DLD1 (cell line): ENCODE measurements at regions not wholly inside any gene's neighbourhood (a gene's known extent, or its start where the extent isn't known, plus 50 kb on each side); places are given as distances from the start of the nearest gene placed in this dataset.

Experiments
- in situ Hi-C: cut with HindIII; loops from 2 replicates; pipeline ENCODE4 v1.10.0; 2017; ENCODE audit warnings: low sequenced_read_pairs

- in situ Hi-C loops: no loop called here
These were observed 338.5 kb downstream of the PLK2 start for GRCh38 chr5:58121391-58121790.

DNA sequence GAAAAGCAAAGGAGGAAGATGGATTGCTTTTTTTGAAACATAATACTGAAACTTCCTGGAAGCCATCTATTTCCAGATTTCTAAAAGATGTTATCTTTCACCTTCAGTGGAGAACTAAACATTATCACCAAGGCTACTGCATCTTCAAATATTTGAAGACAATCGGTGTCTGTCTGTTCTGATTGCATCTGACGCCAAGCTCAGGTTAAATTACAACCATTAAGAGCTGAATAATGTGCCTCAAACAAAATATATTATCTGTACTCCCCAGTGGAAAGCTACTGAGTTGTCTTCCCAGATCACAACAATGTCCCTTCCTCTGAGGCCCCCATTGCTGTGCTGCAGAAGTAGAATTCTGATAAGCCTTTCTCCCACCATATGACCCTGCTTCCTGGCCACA, 342.3 kb downstream of the PLK2 start:
- in situ Hi-C loops: no loop called here

GRCh38 chr5:58116346-58116745, 343.5 kb downstream of the PLK2 start:
- in situ Hi-C loops: no loop called here

DNA sequence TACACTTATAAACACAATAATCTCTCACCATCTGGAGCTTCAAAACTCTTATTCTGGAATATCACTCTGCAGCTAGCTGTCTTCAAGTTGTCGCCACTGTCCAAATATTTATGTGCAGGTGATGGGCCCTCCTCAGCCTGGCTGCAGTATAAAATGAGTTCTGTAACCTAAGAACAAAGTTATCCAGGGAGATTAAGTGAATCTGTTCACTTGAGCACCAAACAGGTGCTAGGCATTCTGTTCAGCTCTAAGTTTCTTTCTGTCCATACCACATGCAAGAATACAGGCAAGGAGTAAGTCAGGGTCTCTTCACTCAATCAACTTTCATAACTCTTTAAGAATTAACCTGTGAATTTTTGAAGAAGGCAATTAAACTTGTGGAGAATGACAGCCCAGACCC, 344.1 kb downstream of the PLK2 start:
- in situ Hi-C loops: no loop called here

DNA sequence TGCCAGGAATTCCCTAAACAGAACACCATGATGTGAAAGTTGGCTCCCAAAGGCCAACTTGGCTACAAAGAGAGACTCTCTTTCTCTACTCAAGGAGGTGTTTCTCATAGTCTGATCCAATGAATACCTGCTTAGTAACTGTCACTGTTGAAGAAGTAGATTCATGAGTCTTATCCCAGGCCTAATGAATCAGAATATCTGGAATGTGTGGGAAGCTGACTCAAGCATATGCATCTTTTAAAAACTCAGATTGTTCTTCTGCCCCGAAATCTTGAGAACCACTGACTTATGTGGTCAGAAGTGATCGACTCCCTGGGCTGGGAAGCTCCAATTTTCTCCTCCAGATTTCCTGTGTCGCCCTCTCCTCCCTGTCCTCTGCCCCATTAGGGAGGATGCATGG, 345.6 kb downstream of the PLK2 start:
- in situ Hi-C loops: no loop called here

- in situ Hi-C loops: no loop called here
These were observed 346.7 kb downstream of the PLK2 start for GRCh38 chr5:58113172-58113571.

- in situ Hi-C loops: no loop called here
These were observed 351.4 kb downstream of the PLK2 start for GRCh38 chr5:58108511-58108910.

DNA sequence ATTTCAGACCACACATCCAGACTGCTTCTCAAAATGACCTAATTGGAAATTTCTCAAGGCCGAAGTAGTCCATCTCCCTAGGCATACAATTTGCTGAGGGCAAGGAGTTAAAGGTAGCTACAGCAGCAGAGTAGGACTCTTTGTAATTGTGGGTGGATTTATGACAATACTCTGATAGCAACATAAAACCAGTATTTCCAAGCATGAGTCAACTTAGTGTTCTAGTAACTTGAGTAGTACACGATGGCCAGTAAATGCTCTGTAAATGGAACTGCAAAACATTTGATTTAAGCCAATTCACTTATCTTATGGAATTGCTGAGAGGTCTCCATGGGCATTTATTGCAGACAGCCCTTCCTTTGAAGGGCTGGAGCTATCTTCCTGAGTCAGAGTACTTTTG, 352.2 kb downstream of the PLK2 start:
- in situ Hi-C loops: no loop called here

- in situ Hi-C loops: no loop called here
These were observed 353.0 kb downstream of the PLK2 start for GRCh38 chr5:58106754-58107410.

- in situ Hi-C loops: no loop called here
These were observed 354.1 kb downstream of the PLK2 start for GRCh38 chr5:58105836-58106235.

DNA sequence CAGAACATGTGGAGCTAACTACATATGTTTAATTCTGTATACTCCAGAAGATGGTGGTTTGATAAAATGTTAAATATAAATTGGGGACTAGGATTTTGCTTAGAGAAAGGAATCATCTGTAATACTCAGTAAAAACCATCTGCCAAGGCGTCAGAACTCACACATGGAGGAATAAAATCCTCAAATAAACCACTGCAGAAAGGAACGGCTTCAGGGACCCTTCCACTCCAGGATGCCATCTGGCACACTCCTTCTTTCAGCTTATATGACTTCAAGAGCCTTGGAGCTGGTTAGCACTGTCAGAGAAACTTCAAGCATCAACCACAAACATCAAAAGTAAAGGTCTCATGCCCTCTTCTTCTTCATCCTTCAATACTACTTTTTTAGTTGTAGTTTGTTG, 360.6 kb downstream of the PLK2 start:
- in situ Hi-C loops: no loop called here

DNA sequence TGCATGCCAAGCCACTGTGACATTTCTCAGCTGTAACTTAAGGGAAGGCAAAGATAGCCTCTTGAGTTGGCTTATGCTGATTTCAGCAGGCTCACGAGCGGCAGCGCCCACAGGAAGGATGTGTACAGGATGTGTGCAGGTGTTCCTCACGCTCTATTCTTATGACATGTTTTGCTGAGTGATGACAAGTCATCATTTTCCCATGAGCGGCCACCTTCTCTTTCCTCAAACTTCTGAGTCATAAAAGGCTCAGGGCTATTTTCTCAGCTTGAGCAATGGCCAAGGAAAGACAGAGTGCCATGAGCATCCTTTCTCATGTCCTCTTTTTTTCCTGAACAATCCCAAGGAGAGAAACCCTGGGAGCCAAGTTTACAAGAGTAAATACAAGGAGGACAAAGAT, 365.9 kb downstream of the PLK2 start:
- in situ Hi-C loops: no loop called here

DNA sequence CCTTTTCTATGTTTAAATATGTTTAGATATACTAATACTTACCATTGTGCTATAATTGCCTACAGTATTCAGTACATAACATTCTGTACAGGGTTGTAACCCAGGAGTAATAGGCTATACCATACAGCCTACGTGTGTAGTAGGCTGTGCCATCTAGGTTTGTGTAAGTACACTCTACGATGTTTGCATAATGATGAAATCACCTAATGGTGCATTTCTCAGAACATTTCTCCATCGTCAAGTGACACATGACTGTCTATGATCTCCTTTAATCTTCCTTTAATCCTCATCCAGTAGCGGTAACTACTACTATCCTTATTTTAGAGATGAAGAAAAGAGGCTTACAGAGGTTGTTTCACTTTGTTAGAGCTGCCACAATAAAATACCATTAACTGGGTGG, 369.2 kb downstream of the PLK2 start:
- in situ Hi-C loops: no loop called here

DNA sequence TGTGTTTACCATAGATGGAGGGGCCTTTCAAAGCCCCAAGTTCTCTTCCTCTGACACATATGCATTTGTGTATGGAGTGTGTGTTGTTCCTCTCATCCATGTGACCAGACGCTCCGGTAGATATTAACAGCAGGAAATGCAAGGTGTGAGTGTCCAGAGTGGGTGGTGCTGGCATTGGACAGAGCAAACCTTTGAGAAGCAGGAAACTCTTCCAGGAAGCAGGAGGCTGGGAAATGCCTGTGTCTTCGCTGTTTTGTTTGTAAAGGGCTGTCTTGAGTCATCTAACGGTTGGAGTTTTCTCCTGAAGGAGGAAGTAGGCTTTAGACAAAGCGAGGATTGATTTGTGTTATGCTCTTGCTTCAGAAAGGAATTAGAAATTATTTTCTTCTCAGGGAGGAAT, 370.9 kb downstream of the PLK2 start:
- in situ Hi-C loops: no loop called here

GRCh38 chr5:58087905-58088304, 372.0 kb downstream of the PLK2 start:
- in situ Hi-C loops: no loop called here

DNA sequence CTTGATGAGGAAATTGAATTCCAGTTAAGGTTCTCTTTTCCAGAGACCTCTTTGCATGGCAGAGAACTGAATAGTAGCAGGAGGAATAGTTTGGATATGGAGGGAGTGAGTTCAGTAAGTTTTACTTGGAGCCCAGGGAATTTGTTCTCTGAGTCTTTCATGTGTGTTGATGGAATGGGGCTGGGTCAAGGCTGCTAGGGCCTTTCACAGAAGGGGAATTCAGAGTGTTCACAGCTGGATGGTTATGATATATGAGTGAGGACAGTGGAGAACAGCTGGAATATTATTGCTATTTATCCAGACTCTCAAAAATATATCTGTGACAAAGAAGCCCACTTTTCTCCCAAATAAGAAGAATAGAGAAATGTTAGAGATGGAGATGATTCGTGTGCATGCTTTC, 372.8 kb downstream of the PLK2 start:
- in situ Hi-C loops: no loop called here

DNA sequence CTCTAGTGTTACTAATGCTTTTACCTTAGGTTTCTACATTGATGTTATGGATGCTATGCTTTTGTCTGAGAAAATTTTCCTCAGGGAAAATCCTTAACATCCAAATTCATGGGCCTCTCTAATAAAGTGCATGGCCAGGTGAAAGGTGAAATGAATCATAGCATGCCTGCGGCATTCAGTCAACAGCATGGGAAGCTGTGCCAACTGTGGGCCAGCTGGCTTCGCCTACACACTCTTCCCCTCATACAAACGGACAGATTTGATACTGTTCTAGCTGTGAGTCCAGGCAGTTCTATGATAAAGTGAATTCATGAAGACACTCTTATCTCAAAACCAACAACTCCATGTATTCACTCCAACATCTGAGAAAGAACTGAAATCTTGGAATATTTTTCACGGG, 374.1 kb downstream of the PLK2 start:
- in situ Hi-C loops: no loop called here

DNA sequence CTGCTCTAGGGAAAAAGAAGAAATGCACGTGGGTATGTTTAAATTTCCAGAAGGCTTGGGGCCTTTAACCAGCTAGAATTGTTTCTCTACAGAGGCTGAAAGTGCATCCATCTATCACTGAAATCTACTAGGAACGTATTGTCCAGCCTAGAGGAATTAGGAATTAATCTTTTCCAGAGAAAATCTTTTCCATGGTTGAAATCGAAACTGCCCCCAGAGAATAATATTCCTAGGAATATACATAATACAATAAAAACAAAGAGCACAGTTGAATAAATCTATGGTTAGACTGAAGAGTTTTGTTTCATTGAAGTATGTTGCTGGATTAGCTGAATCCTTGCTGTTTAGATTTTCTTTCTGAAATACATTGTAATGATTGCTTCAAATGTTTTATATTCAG, 378.5 kb downstream of the PLK2 start:
- in situ Hi-C loops: no loop called here

- in situ Hi-C loops: no loop called here
These were observed 379.3 kb downstream of the PLK2 start for GRCh38 chr5:58080573-58080972.

DNA sequence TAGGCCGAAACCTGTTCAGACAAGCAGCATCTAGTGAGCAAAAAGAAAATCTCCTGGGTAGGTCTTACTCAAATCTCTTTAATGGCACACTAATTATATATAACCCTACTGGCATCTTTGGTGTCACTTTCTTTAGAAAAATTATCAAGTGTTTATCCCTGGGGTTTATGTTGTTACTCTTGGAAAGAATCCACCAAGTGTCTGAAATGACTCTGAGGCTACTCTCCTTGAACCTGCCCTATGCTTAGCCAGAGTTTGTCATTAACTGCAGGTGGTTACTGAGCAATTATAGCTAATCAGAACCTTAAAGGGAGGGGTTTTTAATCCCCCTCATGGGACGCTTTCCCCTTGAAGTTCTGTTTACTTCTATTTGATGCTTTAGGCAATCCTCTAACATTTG, 381.9 kb downstream of the PLK2 start:
- in situ Hi-C loops: no loop called here

- in situ Hi-C loops: no loop called here
These were observed 382.5 kb downstream of the PLK2 start for GRCh38 chr5:58077416-58077815.

DNA sequence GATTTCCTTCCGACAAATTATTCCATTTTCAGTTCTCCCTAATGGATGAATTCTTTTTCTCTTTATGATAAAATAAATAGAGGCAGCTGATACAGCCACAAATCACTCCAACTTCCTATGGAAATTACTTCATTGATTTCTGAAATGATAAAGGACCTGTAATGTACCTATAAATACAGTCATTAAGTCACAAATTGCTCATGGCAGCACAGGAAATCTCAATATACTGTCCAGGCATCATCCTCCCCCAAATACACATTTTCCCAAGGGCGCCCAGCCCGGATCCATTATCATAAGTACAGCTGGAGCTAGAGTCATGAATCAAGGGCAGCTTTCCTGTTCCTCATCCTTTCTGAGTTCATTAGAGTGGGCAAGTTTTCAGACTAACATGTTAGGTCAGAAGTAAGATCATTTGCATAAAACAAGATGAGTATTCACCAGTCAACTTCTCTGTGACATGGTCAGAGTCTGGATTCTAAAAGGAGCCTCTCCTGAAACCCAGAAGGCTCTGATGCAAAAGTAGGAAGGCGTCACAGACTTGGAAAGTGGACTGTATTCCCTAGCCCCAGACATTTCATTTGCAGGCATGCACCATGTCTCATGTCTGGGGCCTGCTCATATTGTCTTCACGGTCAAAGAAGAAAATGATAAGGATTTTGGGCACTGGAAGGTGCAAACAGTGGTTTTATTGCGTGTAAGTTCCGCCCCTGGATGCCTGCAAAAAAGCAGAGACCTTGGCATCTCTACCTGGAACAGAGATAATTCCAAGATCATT, 383.2 kb downstream of the PLK2 start:
- in situ Hi-C loops: no loop called here

GRCh38 chr5:58075907-58076306, 384.0 kb downstream of the PLK2 start:
- in situ Hi-C loops: no loop called here
